CD14-positive monocyte (primary cell): ENCODE measurements at regions not wholly inside any gene's neighbourhood (a gene's known extent, or its start where the extent isn't known, plus 50 kb on each side); places are given as distances from the start of the nearest gene placed in this dataset.
A peak's percentile ranks its signal among the peaks of the same experiment; 100 is the strongest.
"Not testable (repeated sequence)": the region's sequence is repeated elsewhere in the genome, so short reads cannot be mapped to it uniquely, and the experiment has no call there.

Experiments
- DNase-seq, 3 donors: peaks; one replicate each; pipeline ENCODE4 v3.0.0-alpha.2; 2011 to 2022
- H2AFZ ChIP-seq: 2 replicates; pipeline ENCODE4 v1.6.0; 2012; ENCODE audit warnings: mild to moderate bottlenecking, low read depth, low read length, inconsistent platforms; ENCODE audit not compliant: insufficient read depth, poor library complexity, severe bottlenecking
- H3K27ac ChIP-seq, 2 donors: 1 replicate in 1 of 2; 2 replicates in 1 of 2; pipeline ENCODE4 v1.5.1; 2012 to 2013; ENCODE audit warnings: low read length in 2 of 2, control low read depth in 1 of 2, inconsistent platforms in 1 of 2, low read depth in 1 of 2, mild to moderate bottlenecking in 1 of 2
- H3K27me3 ChIP-seq, 2 donors: one replicate each; pipeline versions ENCODE4 v1.6.0 to v1.6.1; 2011 to 2013; ENCODE audit warnings: low read length in 2 of 2; ENCODE audit not compliant: control insufficient read depth in 2 of 2, insufficient read depth in 2 of 2
- H3K36me3 ChIP-seq, 2 donors: replicated peaks in 1 of 2; 1 replicate in 1 of 2; 2 replicates in 1 of 2; pipeline versions ENCODE4 v1.5.1 to v1.6.1; 2012 to 2013; ENCODE audit warnings: low read length in 2 of 2, control low read depth in 1 of 2, inconsistent platforms in 1 of 2, mild to moderate bottlenecking in 1 of 2; ENCODE audit not compliant: insufficient read depth in 2 of 2, control insufficient read depth in 1 of 2
- H3K4me1 ChIP-seq, 2 donors: 1 replicate in 1 of 2; 2 replicates in 1 of 2; pipeline versions ENCODE4 v1.5.1 to v1.6.1; 2012 to 2013; ENCODE audit warnings: low read length in 2 of 2, control low read depth in 1 of 2, inconsistent platforms in 1 of 2, mild to moderate bottlenecking in 1 of 2, moderate library complexity in 1 of 2; ENCODE audit not compliant: insufficient read depth in 2 of 2, control insufficient read depth in 1 of 2
- H3K4me2 ChIP-seq: replicated peaks from 2 replicates; pipeline ENCODE3; 2012; ENCODE audit warnings: low read length, moderate library complexity, mild to moderate bottlenecking; ENCODE audit not compliant: poor library complexity, severe bottlenecking; ENCODE audit errors: extremely low read depth
- H3K4me3 ChIP-seq, 3 experiments: fragments of 200-600 bp in 1 of 3; sonication (generic) in 1 of 3; replicated peaks in 1 of 3; 1 replicate in 2 of 3; 2 replicates in 1 of 3; pipeline ENCODE4 v1.5.1; 2011 to 2013; ENCODE audit warnings: low read length in 3 of 3, mild to moderate bottlenecking in 3 of 3, control low read depth in 2 of 3, low read depth in 2 of 3, inconsistent platforms in 1 of 3, moderate library complexity in 1 of 3
- H3K79me2 ChIP-seq: 2 replicates; pipeline ENCODE4 v1.6.0; 2012; ENCODE audit warnings: mild to moderate bottlenecking, control low read depth, inconsistent platforms, low read length, moderate library complexity; ENCODE audit not compliant: insufficient read depth
- H3K9ac ChIP-seq: 2 replicates; pipeline ENCODE4 v1.6.0; 2017; ENCODE audit warnings: low read length, mild to moderate bottlenecking; ENCODE audit not compliant: insufficient read depth, poor library complexity, severe bottlenecking
- H3K9me3 ChIP-seq, 2 donors: replicated peaks in 1 of 2; 1 replicate in 1 of 2; 2 replicates in 1 of 2; pipeline versions ENCODE4 v1.5.1 to v1.6.1; 2012 to 2013; ENCODE audit warnings: low read length in 2 of 2, control low read depth in 1 of 2; ENCODE audit not compliant: control insufficient read depth in 1 of 2, insufficient read depth in 1 of 2
- H4K20me1 ChIP-seq: 2 replicates; pipeline ENCODE4 v1.6.0; 2012; ENCODE audit warnings: mild to moderate bottlenecking, low read length, control low read depth, moderate library complexity; ENCODE audit not compliant: insufficient read depth
- H3K27ac Mint-ChIP-seq, 7 donors: one replicate each; pipeline ENCODE4 v1.8.0; 2020; ENCODE audit warnings: mild to moderate bottlenecking in 7 of 7, mixed read lengths in 7 of 7, moderate library complexity in 6 of 7, inconsistent platforms in 2 of 7
- H3K27me3 Mint-ChIP-seq, 3 donors: one replicate each; pipeline ENCODE4 v1.8.0; 2021 to 2022; ENCODE audit warnings: low read depth in 3 of 3, mild to moderate bottlenecking in 3 of 3, mixed read lengths in 3 of 3, moderate library complexity in 3 of 3, inconsistent platforms in 1 of 3
- H3K36me3 Mint-ChIP-seq, 2 donors: one replicate each; pipeline ENCODE4 v1.8.0; 2020; ENCODE audit warnings: mixed read lengths in 2 of 2, inconsistent platforms in 1 of 2, mild to moderate bottlenecking in 1 of 2
- H3K4me1 Mint-ChIP-seq: one replicate; pipeline ENCODE4 v1.8.0; 2020; ENCODE audit warnings: mild to moderate bottlenecking, mixed read lengths
- H3K4me3 Mint-ChIP-seq, 2 donors: one replicate each; pipeline ENCODE4 v1.8.0; 2020; ENCODE audit warnings: mild to moderate bottlenecking in 2 of 2, mixed read lengths in 2 of 2, moderate library complexity in 1 of 2
- H3K9me3 Mint-ChIP-seq, 7 donors: one replicate each; pipeline ENCODE4 v1.8.0; 2020 to 2022; ENCODE audit warnings: mixed read lengths in 7 of 7, mild to moderate bottlenecking in 6 of 7, moderate library complexity in 6 of 7, inconsistent platforms in 2 of 7
- CTCF ChIP-seq: fragments of 200-600 bp; IDR thresholded peaks from one replicate; pipeline ENCODE4 v1.8.0; 2022; ENCODE audit warnings: antibody characterized with exemption, mild to moderate bottlenecking
- WGBS: methylation state at CpG from one replicate; pipeline ENCODE4 v1.1.5; 2013; ENCODE audit warnings: missing lambda C conversion rate; ENCODE audit not compliant: insufficient coverage; 5-methylcytosine and 5-hydroxymethylcytosine counted together
- intact Hi-C, 2 donors: fragments of 100-400 bp; cut with micrococcal nuclease; formaldehyde crosslinking; loops; one replicate each; pipeline versions ENCODE4 v1.15.0 to v1.15.1; 2023

GRCh38 chr20:28575991-28576390 lies 2681.5 kb upstream of the DEFB115 start:
- no CpG with 5 or more reads among the region's 3 CpGs for WGBS
- peaks cover 10 to 25% (median 18%) of the 10 kb centered on the region in 7 donors for H3K9me3 Mint-ChIP-seq
- H4K20me1 ChIP-seq = not testable (repeated sequence)

GRCh38 chr20:28591680-28592079 lies 2665.8 kb upstream of the DEFB115 start:
- H3K27me3 Mint-ChIP-seq, H3K9ac ChIP-seq, H3K4me3 ChIP-seq, H3K36me3 ChIP-seq, intact Hi-C loops, H3K9me3 Mint-ChIP-seq, H3K27ac Mint-ChIP-seq, H3K27ac ChIP-seq, H2AFZ ChIP-seq, H3K79me2 ChIP-seq, H3K4me1 Mint-ChIP-seq, H3K4me2 ChIP-seq, H3K9me3 ChIP-seq, H3K4me3 Mint-ChIP-seq, H3K27me3 ChIP-seq, H4K20me1 ChIP-seq, DNase-seq, H3K4me1 ChIP-seq: not testable (repeated sequence)
- H3K36me3 Mint-ChIP-seq = peaks cover 11 to 19% of the 10 kb centered on the region in 2 donors
- 88% methylated on average over 1 of the region's 3 CpGs for WGBS

More at GRCh38 chr20:28575991-28576390, 2681.5 kb upstream of the DEFB115 start:
- H3K36me3 Mint-ChIP-seq = peaks cover 8 to 12% of the 10 kb centered on the region in 2 donors
- H3K4me3 ChIP-seq, H3K27me3 ChIP-seq, intact Hi-C loops, H3K27ac ChIP-seq, H3K27me3 Mint-ChIP-seq, H3K36me3 ChIP-seq, H3K4me3 Mint-ChIP-seq, H3K27ac Mint-ChIP-seq, H3K9ac ChIP-seq, H3K4me2 ChIP-seq, DNase-seq, H3K4me1 ChIP-seq, H2AFZ ChIP-seq, H3K79me2 ChIP-seq, H3K9me3 ChIP-seq, H3K4me1 Mint-ChIP-seq: not testable (repeated sequence)
- peak; percentile 10 for TF ChIP-seq CTCF

GRCh38 chr20:28593383-28593782 lies 2664.1 kb upstream of the DEFB115 start:
- DNase-seq, H3K9me3 Mint-ChIP-seq, H3K27me3 Mint-ChIP-seq, H3K4me1 ChIP-seq, H4K20me1 ChIP-seq, intact Hi-C loops, H3K9ac ChIP-seq, H3K4me3 ChIP-seq, H3K27me3 ChIP-seq, H3K36me3 ChIP-seq, H3K9me3 ChIP-seq, H3K27ac ChIP-seq, H2AFZ ChIP-seq, H3K4me2 ChIP-seq, H3K4me1 Mint-ChIP-seq, H3K79me2 ChIP-seq, H3K4me3 Mint-ChIP-seq, H3K27ac Mint-ChIP-seq: not testable (repeated sequence)
- WGBS = no CpG with 5 or more reads among the region's 4 CpGs
- peaks cover 9 to 21% of the 10 kb centered on the region in 2 donors for H3K36me3 Mint-ChIP-seq

- H3K27me3 Mint-ChIP-seq, H2AFZ ChIP-seq, H3K9me3 Mint-ChIP-seq, intact Hi-C loops, H3K79me2 ChIP-seq, H3K4me3 Mint-ChIP-seq, H3K9ac ChIP-seq, H3K4me3 ChIP-seq, H3K27me3 ChIP-seq, H4K20me1 ChIP-seq, H3K4me1 ChIP-seq, H3K4me2 ChIP-seq, DNase-seq, H3K27ac Mint-ChIP-seq, H3K27ac ChIP-seq, H3K36me3 ChIP-seq, H3K9me3 ChIP-seq, H3K4me1 Mint-ChIP-seq: not testable (repeated sequence)
- H3K36me3 Mint-ChIP-seq = peaks cover 3 to 17% of the 10 kb centered on the region in 2 donors
- 100% methylated on average over 1 of the region's 7 CpGs for WGBS
Measured at GRCh38 chr20:28594476-28594875, 2663.0 kb upstream of the DEFB115 start.
